Immature natural killer cell (primary cell): ENCODE measurements at regions not wholly inside any gene's neighbourhood (a gene's known extent, or its start where the extent isn't known, plus 50 kb on each side); places are given as distances from the start of the nearest gene placed in this dataset.
"Not testable (repeated sequence)": the region's sequence is repeated elsewhere in the genome, so short reads cannot be mapped to it uniquely, and the experiment has no call there.

Experiments used
- DNase-seq, 3 donors: peaks; one replicate each; pipeline ENCODE4 v3.0.0; 2022; ENCODE audit warnings: mixed read lengths in 1 of 3
- H3K27ac Mint-ChIP-seq, 6 donors: one replicate each; pipeline ENCODE4 v1.8.0; 2020; ENCODE audit warnings: mixed read lengths in 6 of 6, mild to moderate bottlenecking in 5 of 6, inconsistent platforms in 4 of 6, moderate library complexity in 3 of 6
- H3K27me3 Mint-ChIP-seq, 3 donors: one replicate each; pipeline ENCODE4 v1.8.0; 2020 to 2021; ENCODE audit warnings: low read depth in 3 of 3, mild to moderate bottlenecking in 3 of 3, mixed read lengths in 3 of 3, moderate library complexity in 3 of 3, inconsistent platforms in 1 of 3
- H3K36me3 Mint-ChIP-seq, 3 donors: one replicate each; pipeline ENCODE4 v1.8.0; 2020; ENCODE audit warnings: mixed read lengths in 3 of 3, inconsistent platforms in 2 of 3, mild to moderate bottlenecking in 2 of 3
- H3K4me1 Mint-ChIP-seq, 2 donors: one replicate each; pipeline ENCODE4 v1.8.0; 2020; ENCODE audit warnings: inconsistent platforms in 2 of 2, mild to moderate bottlenecking in 2 of 2, mixed read lengths in 2 of 2, moderate library complexity in 1 of 2
- H3K4me3 Mint-ChIP-seq, 5 donors: one replicate each; pipeline ENCODE4 v1.8.0; 2020; ENCODE audit warnings: mild to moderate bottlenecking in 5 of 5, mixed read lengths in 5 of 5, inconsistent platforms in 3 of 5, moderate library complexity in 3 of 5
- H3K9me3 Mint-ChIP-seq, 6 donors: one replicate each; pipeline ENCODE4 v1.8.0; 2020; ENCODE audit warnings: mild to moderate bottlenecking in 6 of 6, mixed read lengths in 6 of 6, inconsistent platforms in 4 of 6, moderate library complexity in 3 of 6

DNA sequence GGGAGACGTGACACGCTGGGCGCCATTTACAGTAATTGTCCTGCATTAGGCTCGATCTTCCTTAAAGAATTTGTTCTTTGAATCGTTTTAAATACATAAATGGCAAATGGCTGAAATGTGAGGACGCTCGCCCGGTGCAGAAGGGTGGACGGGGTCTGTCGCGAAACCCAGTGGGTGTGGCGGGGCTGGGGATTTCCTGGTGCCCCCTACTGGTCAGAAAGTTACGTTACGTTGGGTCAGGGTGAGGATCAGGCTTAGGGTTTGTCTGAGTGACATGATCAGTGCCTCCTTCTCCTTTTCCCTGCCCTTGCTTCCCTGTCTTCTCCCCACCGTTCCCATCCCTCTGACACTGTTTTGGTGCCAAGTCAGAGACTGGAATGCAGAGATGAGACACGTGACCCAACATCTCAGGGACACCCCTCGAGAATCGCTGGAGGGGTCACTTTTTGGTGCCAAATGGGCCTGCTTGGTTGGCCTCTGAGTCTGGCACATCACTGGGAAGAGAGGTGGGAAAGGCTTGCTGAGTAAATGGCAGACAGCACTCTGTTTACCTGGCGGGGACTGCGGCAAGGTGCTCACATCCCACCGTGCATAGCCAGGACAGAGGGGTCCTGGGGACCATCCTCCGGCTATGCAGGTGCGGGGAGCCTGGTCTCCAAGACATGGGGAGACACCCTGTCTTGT lies 1107.6 kb downstream of the BRD1 start:
- Mint-ChIP-seq H3K27me3 (peaks cover 2 to 7% (median 3%) of the 10 kb centered on the region in 3 donors), H3K4me3 (no peak overlapping the region), H3K36me3 (no peaks in the 10 kb centered on the region), H3K4me1 (no peaks in the 10 kb centered on the region), H3K27ac (no peak overlapping the region), H3K9me3 (peaks cover 0 to 2% (median 0%) of the 10 kb centered on the region in 6 donors)
- DNase-seq = no peak

- Mint-ChIP-seq H3K4me1 (no peaks in the 10 kb centered on the region), H3K27me3 (peaks cover 3 to 7% (median 4%) of the 10 kb centered on the region in 3 donors), H3K36me3 (no peaks in the 10 kb centered on the region)
These were observed 1108.7 kb downstream of the BRD1 start for GRCh38 chr22:48718818-48719500.

GRCh38 chr22:48717883-48718817 lies 1109.5 kb downstream of the BRD1 start:
- Mint-ChIP-seq H3K4me1 (no peaks in the 10 kb centered on the region), H3K27ac (no peak overlapping the region), H3K4me3 (no peak overlapping the region), H3K27me3 (peaks cover 3 to 6% (median 4%) of the 10 kb centered on the region in 3 donors), H3K9me3 (peaks cover 0 to 2% (median 0%) of the 10 kb centered on the region in 6 donors), H3K36me3 (no peaks in the 10 kb centered on the region)
- peak in 1 of 3 donors; percentile 4 for DNase-seq

More at GRCh38 chr22:48718818-48719500, 1108.7 kb downstream of the BRD1 start:
- H3K27ac Mint-ChIP-seq = no peak overlapping the region
- DNase-seq = no peak
- peaks cover 0 to 2% (median 0%) of the 10 kb centered on the region in 6 donors for H3K9me3 Mint-ChIP-seq
- no peak overlapping the region for H3K4me3 Mint-ChIP-seq

GRCh38 chr22:48717076-48717810 lies 1110.4 kb downstream of the BRD1 start:
- Mint-ChIP-seq H3K36me3 (no peaks in the 10 kb centered on the region), H3K27me3 (peaks cover 3 to 6% (median 4%) of the 10 kb centered on the region in 3 donors), H3K9me3 (peaks cover 0 to 2% (median 0%) of the 10 kb centered on the region in 6 donors), H3K4me3 (no peak overlapping the region), H3K4me1 (no peaks in the 10 kb centered on the region), H3K27ac (no peak overlapping the region)
- DNase-seq = no peak

- not testable (repeated sequence) for H3K9me3 Mint-ChIP-seq, H3K4me1 Mint-ChIP-seq, H3K4me3 Mint-ChIP-seq, H3K27ac Mint-ChIP-seq, H3K27me3 Mint-ChIP-seq, H3K36me3 Mint-ChIP-seq, DNase-seq
These were observed 1111.5 kb downstream of the BRD1 start for GRCh38 chr22:48716154-48716553.

DNA sequence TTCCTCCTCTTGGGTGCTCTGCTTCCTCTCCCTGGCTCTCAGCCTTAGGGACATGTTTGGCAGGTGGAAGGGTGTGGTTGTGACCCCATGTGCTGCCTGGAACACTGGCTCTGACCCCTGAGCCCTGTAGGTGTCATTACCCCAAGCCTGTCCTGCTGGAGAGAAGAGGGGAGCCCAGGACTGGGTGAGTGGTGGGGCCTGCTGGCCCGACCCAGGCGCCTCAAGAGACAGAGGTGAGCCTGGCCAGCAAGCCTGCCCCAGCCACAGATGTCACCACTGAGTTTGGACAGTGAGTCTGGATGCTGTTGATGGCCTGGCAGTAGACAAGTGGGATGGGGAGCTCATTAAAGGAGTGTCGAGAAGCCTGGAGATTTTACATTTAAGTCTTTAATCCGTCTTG lies 1112.2 kb downstream of the BRD1 start:
- Mint-ChIP-seq H3K9me3 (peaks cover 0 to 2% (median 0%) of the 10 kb centered on the region in 6 donors), H3K27me3 (peaks cover 3 to 8% (median 3%) of the 10 kb centered on the region in 3 donors), H3K36me3 (no peaks in the 10 kb centered on the region), H3K27ac (no peak overlapping the region), H3K4me1 (no peaks in the 10 kb centered on the region), H3K4me3 (no peak overlapping the region)
- no peak for DNase-seq

GRCh38 chr22:48714231-48714630 lies 1113.4 kb downstream of the BRD1 start:
- H3K27me3 Mint-ChIP-seq = peaks cover 3 to 8% (median 3%) of the 10 kb centered on the region in 3 donors
- no peak overlapping the region for H3K4me3 Mint-ChIP-seq
- no peak for DNase-seq
- no peaks in the 10 kb centered on the region for H3K4me1 Mint-ChIP-seq
- no peak overlapping the region for H3K27ac Mint-ChIP-seq
- no peaks in the 10 kb centered on the region for H3K36me3 Mint-ChIP-seq
- peaks cover 0 to 2% (median 0%) of the 10 kb centered on the region in 6 donors for H3K9me3 Mint-ChIP-seq

DNA sequence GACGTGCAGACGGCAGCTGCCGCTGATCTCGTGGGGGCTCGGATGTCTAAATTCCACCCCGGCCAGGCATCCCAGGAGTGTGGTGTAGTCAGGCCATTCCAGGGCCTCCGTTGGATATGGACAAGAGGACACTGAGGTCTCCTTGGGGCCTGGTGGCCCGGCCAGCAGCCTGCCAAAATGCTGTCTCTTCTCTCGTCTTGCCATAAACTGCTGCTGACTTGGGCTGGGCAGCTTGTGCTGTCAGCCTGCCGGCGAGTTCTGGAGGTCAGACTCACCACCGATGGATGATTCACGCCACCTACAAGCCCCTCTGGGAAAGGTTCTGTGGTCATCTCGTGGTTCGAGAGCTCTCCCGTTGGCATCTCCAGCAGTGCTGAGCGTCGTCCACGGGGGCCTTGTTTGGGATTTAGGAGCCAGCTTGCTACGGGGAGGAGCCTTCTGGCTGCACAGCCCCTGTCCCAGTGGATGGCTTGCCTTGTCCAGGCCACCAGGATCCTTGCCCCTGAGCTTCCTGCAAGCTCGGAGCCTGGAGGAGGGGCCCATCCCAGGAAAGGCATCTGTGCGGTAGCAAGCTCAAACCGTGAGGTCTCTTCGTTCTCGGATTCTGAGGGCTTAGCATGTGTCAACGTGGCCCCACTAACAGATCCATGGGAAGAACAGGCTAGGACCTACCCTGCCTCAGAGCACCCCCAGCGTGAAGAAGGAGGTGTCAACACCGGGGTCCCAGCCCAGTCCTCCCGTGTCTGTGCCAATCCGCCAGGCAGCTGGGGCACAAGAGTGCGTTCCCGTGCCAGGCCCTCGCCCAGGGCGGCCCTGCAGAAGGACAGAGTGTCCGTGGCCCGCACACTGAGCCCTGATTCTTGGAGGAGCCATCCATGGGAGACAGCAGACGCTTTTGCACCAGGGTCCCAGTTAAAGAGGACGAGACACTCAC lies 1114.1 kb downstream of the BRD1 start:
- no peak for DNase-seq
- Mint-ChIP-seq H3K27me3 (peaks cover 3 to 6% (median 3%) of the 10 kb centered on the region in 3 donors), H3K36me3 (no peaks in the 10 kb centered on the region), H3K27ac (no peak overlapping the region), H3K9me3 (peaks cover 0 to 2% (median 0%) of the 10 kb centered on the region in 6 donors), H3K4me3 (no peak overlapping the region), H3K4me1 (no peaks in the 10 kb centered on the region)

GRCh38 chr22:48712558-48713271 lies 1115.0 kb downstream of the BRD1 start:
- Mint-ChIP-seq H3K27me3 (peaks cover 3 to 5% (median 3%) of the 10 kb centered on the region in 3 donors), H3K4me3 (no peak overlapping the region), H3K9me3 (peaks cover 0 to 2% (median 0%) of the 10 kb centered on the region in 6 donors), H3K36me3 (no peaks in the 10 kb centered on the region), H3K27ac (no peak overlapping the region), H3K4me1 (no peaks in the 10 kb centered on the region)
- no peak for DNase-seq

- Mint-ChIP-seq H3K27me3 (peaks cover 3 to 5% (median 3%) of the 10 kb centered on the region in 3 donors), H3K27ac (no peak overlapping the region), H3K36me3 (no peaks in the 10 kb centered on the region), H3K4me1 (no peaks in the 10 kb centered on the region), H3K4me3 (no peak overlapping the region), H3K9me3 (no peaks in the 10 kb centered on the region)
- DNase-seq = no peak
These were observed 1116.0 kb downstream of the BRD1 start for GRCh38 chr22:48711669-48712068.

DNA sequence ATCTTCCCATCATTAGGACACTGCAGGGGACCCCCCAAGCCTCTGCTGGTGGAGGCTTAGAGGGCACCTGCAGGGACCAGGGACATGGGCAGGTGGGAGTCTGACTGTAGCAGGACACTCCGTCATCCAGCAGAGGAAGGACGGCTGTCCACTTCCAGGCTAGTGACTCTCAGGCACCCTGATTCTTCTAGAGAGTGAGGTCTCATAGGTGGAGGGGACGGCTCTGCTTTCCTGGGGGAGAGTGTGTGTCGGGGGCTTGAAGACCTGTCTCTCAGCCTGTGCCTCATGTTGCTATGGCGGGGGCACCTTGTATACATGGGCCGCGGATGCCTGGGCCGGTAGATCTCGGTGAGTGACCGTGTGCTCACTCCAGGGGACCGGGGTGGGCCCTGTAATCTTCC lies 1116.6 kb downstream of the BRD1 start:
- no peaks in the 10 kb centered on the region for H3K4me1 Mint-ChIP-seq
- H3K9me3 Mint-ChIP-seq = no peaks in the 10 kb centered on the region
- H3K36me3 Mint-ChIP-seq = no peaks in the 10 kb centered on the region

GRCh38 chr22:48710410-48710809 lies 1117.3 kb downstream of the BRD1 start:
- Mint-ChIP-seq H3K4me3 (no peak overlapping the region), H3K36me3 (no peaks in the 10 kb centered on the region), H3K9me3 (no peaks in the 10 kb centered on the region), H3K27me3 (peaks cover 0 to 3% (median 2%) of the 10 kb centered on the region in 3 donors), H3K4me1 (no peaks in the 10 kb centered on the region), H3K27ac (no peak overlapping the region)
- no peak for DNase-seq

More for the DNA sequence above, 1116.6 kb downstream of the BRD1 start:
- H3K4me3 Mint-ChIP-seq = no peak overlapping the region
- no peak overlapping the region for H3K27ac Mint-ChIP-seq
- DNase-seq = no peak
- peaks cover 2 to 3% (median 3%) of the 10 kb centered on the region in 3 donors for H3K27me3 Mint-ChIP-seq
